HL-60 (cell line): ENCODE measurements at regions not wholly inside any gene's neighbourhood (a gene's known extent, or its start where the extent isn't known, plus 50 kb on each side); places are given as distances from the start of the nearest gene placed in this dataset.

Source experiments
- DNase-seq, 2 experiments: peaks; one replicate each; pipeline ENCODE4 v3.0.0-alpha.2; 2010 to 2020; ENCODE audit warnings: low read depth in 1 of 2, low spot score in 1 of 2
- H3K27ac ChIP-seq: fragments of 250-450 bp; sonication (Bioruptor Pico); replicated peaks from 2 replicates; pipeline ENCODE4 v1.5.1; 2020; ENCODE audit warnings: mild to moderate bottlenecking, moderate library complexity
- H3K27me3 ChIP-seq: fragments of 250-450 bp; sonication (Bioruptor Pico); 2 replicates; pipeline ENCODE4 v1.5.1; 2021; ENCODE audit warnings: mild to moderate bottlenecking, moderate library complexity; ENCODE audit not compliant: insufficient read depth, poor library complexity, severe bottlenecking
- H3K4me3 ChIP-seq: replicated peaks from 2 replicates; pipeline ENCODE4 v1.5.1; 2011; ENCODE audit warnings: mild to moderate bottlenecking, control low read depth, low read length; ENCODE audit not compliant: insufficient read depth
- CTCF ChIP-seq: IDR thresholded peaks from one replicate; pipeline ENCODE4 v1.5.1; 2011; ENCODE audit warnings: low read length, control low read depth, inconsistent platforms; ENCODE audit not compliant: insufficient read depth
- GABPA ChIP-seq: IDR thresholded peaks from 2 replicates; pipeline ENCODE4 v1.6.1; 2012; ENCODE audit warnings: low read depth
- POLR2AphosphoS5 ChIP-seq: IDR thresholded peaks from 2 replicates; pipeline ENCODE4 v1.6.1; 2012; ENCODE audit warnings: low read depth
- SPI1 ChIP-seq: IDR thresholded peaks from 2 replicates; pipeline ENCODE4 v1.6.1; 2012; ENCODE audit warnings: low read depth, mild to moderate bottlenecking, borderline replicate concordance
- TF ChIP-seq, protein P1 (sequence below): IDR thresholded peaks from 2 replicates; pipeline ENCODE4 v1.6.1; 2012; ENCODE audit warnings: low read depth; ENCODE audit not compliant: insufficient replicate concordance

DNA sequence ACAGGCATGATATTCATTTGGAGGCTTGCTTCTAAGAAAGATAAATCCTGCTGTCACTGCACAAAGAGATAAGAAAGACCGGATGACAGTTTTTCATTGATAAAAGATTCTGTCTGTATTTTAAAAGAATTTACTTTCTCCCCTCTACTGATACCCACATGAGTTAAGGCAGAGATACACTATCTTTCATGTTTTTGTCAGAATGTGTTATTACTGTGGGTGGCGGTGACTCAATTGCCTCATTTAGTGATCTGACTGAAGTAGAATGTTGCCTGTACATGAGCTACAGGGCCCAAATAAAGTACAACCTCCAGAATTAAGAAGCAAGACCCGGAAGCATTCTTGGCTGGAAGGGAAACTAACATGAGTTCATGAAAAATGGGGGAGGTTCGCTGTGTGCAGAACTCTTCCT lies 480.0 kb downstream of the SLC4A3 start:
- DNase-seq: no peak
- no peaks in the 10 kb centered on the region for H3K27me3 ChIP-seq
- H3K4me3 ChIP-seq: no peak overlapping the region
- TF ChIP-seq SPI1 (no peak), CTCF (no peak), POLR2AphosphoS5 (no peak), GABPA (no peak)
- TF ChIP-seq, protein P1, sequence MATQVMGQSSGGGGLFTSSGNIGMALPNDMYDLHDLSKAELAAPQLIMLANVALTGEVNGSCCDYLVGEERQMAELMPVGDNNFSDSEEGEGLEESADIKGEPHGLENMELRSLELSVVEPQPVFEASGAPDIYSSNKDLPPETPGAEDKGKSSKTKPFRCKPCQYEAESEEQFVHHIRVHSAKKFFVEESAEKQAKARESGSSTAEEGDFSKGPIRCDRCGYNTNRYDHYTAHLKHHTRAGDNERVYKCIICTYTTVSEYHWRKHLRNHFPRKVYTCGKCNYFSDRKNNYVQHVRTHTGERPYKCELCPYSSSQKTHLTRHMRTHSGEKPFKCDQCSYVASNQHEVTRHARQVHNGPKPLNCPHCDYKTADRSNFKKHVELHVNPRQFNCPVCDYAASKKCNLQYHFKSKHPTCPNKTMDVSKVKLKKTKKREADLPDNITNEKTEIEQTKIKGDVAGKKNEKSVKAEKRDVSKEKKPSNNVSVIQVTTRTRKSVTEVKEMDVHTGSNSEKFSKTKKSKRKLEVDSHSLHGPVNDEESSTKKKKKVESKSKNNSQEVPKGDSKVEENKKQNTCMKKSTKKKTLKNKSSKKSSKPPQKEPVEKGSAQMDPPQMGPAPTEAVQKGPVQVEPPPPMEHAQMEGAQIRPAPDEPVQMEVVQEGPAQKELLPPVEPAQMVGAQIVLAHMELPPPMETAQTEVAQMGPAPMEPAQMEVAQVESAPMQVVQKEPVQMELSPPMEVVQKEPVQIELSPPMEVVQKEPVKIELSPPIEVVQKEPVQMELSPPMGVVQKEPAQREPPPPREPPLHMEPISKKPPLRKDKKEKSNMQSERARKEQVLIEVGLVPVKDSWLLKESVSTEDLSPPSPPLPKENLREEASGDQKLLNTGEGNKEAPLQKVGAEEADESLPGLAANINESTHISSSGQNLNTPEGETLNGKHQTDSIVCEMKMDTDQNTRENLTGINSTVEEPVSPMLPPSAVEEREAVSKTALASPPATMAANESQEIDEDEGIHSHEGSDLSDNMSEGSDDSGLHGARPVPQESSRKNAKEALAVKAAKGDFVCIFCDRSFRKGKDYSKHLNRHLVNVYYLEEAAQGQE: no peak
- no peak overlapping the region for H3K27ac ChIP-seq

- DNase-seq: no peak
- H3K4me3 ChIP-seq: no peak overlapping the region
- TF ChIP-seq GABPA (no peak), POLR2AphosphoS5 (no peak), SPI1 (no peak), CTCF (no peak)
- TF ChIP-seq, protein P1: no peak
- H3K27me3 ChIP-seq: no peaks in the 10 kb centered on the region
- H3K27ac ChIP-seq: no peak overlapping the region
These were observed 487.0 kb downstream of the SLC4A3 start for GRCh38 chr2:220114443-220114842.

GRCh38 chr2:220117025-220117424 lies 489.6 kb downstream of the SLC4A3 start:
- no peak for TF ChIP-seq CTCF
- H3K27ac ChIP-seq: no peak overlapping the region
- H3K27me3 ChIP-seq: no peaks in the 10 kb centered on the region
- H3K4me3 ChIP-seq: no peak overlapping the region
- no peak for DNase-seq

DNA sequence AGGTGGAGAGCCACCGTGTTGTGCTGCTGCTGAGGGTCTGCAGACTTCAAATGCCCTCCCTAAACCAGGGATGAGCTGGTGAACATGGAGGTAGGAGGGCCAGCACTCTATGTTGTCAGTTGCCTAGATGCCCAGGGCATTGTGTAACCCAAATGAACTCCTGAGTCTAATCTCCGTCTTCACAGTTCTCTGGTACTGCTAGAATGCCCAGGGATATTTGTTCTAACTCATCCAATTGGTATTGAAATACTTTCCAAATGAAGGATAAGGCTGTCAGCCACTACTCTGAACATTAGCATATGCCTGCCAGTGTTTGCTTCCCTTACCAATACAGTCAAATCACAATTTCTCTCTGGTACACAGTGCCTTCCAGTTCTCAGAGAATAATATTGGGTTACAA lies 492.6 kb downstream of the SLC4A3 start:
- no peak for DNase-seq
- Histone ChIP-seq H3K27ac (no peak overlapping the region), H3K4me3 (no peak overlapping the region), H3K27me3 (no peaks in the 10 kb centered on the region)
- TF ChIP-seq, protein P1: no peak
- TF ChIP-seq CTCF (no peak), SPI1 (no peak), POLR2AphosphoS5 (no peak), GABPA (no peak)
